WTC11 (cell line): ENCODE measurements at regions not wholly inside any gene's neighbourhood (a gene's known extent, or its start where the extent isn't known, plus 50 kb on each side); places are given as distances from the start of the nearest gene placed in this dataset.

Experiments used
- ATF1 ChIP-seq: sonication (generic); formaldehyde crosslinking; IDR thresholded peaks from 2 replicates; pipeline ENCODE4 v1.8.1; 2023; ENCODE audit warnings: mild to moderate bottlenecking, moderate library complexity, missing genetic modification reagents
- CTCF ChIP-seq: fragments of 200-600 bp; IDR thresholded peaks from 2 replicates; pipeline ENCODE4 v1.8.0; 2022; ENCODE audit warnings: antibody characterized with exemption
- IRF2 ChIP-seq: sonication (generic); formaldehyde crosslinking; IDR thresholded peaks from 2 replicates; pipeline ENCODE4 v1.8.0; 2022; ENCODE audit warnings: low read depth, missing genetic modification reagents, borderline replicate concordance
- NR1H2 ChIP-seq: sonication (generic); formaldehyde crosslinking; IDR thresholded peaks from 2 replicates; pipeline ENCODE4 v1.9.0; 2021; ENCODE audit warnings: mild to moderate bottlenecking, moderate library complexity, missing genetic modification reagents
- RELA ChIP-seq: sonication (generic); formaldehyde crosslinking; IDR thresholded peaks from 2 replicates; pipeline ENCODE4 v1.8.1; 2022; ENCODE audit warnings: missing genetic modification reagents, mild to moderate bottlenecking, borderline replicate concordance
- TF ChIP-seq, protein P1 (sequence below): sonication (generic); formaldehyde crosslinking; IDR thresholded peaks from 2 replicates; pipeline ENCODE4 v1.8.0; 2022; ENCODE audit warnings: mild to moderate bottlenecking, missing genetic modification reagents
- TF ChIP-seq, protein P2 (sequence below): sonication (generic); formaldehyde crosslinking; IDR thresholded peaks from 2 replicates; pipeline ENCODE4 v1.8.1; 2023; ENCODE audit warnings: mild to moderate bottlenecking, missing genetic modification reagents, borderline replicate concordance

- no peak for TF ChIP-seq CTCF
- no peak for TF ChIP-seq ATF1
- TF ChIP-seq, protein P1, sequence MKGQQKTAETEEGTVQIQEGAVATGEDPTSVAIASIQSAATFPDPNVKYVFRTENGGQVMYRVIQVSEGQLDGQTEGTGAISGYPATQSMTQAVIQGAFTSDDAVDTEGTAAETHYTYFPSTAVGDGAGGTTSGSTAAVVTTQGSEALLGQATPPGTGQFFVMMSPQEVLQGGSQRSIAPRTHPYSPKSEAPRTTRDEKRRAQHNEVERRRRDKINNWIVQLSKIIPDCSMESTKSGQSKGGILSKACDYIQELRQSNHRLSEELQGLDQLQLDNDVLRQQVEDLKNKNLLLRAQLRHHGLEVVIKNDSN: no peak
- no peak for TF ChIP-seq IRF2 (CRISPR knock-in tag)
- TF ChIP-seq, protein P2, sequence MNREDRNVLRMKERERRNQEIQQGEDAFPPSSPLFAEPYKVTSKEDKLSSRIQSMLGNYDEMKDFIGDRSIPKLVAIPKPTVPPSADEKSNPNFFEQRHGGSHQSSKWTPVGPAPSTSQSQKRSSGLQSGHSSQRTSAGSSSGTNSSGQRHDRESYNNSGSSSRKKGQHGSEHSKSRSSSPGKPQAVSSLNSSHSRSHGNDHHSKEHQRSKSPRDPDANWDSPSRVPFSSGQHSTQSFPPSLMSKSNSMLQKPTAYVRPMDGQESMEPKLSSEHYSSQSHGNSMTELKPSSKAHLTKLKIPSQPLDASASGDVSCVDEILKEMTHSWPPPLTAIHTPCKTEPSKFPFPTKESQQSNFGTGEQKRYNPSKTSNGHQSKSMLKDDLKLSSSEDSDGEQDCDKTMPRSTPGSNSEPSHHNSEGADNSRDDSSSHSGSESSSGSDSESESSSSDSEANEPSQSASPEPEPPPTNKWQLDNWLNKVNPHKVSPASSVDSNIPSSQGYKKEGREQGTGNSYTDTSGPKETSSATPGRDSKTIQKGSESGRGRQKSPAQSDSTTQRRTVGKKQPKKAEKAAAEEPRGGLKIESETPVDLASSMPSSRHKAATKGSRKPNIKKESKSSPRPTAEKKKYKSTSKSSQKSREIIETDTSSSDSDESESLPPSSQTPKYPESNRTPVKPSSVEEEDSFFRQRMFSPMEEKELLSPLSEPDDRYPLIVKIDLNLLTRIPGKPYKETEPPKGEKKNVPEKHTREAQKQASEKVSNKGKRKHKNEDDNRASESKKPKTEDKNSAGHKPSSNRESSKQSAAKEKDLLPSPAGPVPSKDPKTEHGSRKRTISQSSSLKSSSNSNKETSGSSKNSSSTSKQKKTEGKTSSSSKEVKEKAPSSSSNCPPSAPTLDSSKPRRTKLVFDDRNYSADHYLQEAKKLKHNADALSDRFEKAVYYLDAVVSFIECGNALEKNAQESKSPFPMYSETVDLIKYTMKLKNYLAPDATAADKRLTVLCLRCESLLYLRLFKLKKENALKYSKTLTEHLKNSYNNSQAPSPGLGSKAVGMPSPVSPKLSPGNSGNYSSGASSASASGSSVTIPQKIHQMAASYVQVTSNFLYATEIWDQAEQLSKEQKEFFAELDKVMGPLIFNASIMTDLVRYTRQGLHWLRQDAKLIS (CRISPR knock-in tag): no peak
- TF ChIP-seq RELA: no peak
- no peak for TF ChIP-seq NR1H2 (CRISPR knock-in tag)
These were observed 543.1 kb downstream of the CETN3 start for GRCh38 chr5:89866410-89866809.
